RWPE1 (cell line): ENCODE measurements at regions not wholly inside any gene's neighbourhood (a gene's known extent, or its start where the extent isn't known, plus 50 kb on each side); places are given as distances from the start of the nearest gene placed in this dataset.

ENCODE experiments used
- CTCF ChIA-PET: fragments of 350-600 bp; sonication (Branson Sonifier 250); formaldehyde crosslinking; extraction: SDS; loops from one replicate; lab custom pipeline; 2021; lab: Yijun Ruan, JAX
- POLR2A ChIA-PET: fragments of 400-600 bp; formaldehyde crosslinking; extraction: SDS; loops from one replicate; lab custom pipeline; 2020; ENCODE audit warnings: antibody characterized with exemption; ENCODE audit not compliant: low non-redundant PET; lab: Yijun Ruan, JAX
- DNase-seq: peaks from one replicate; pipeline ENCODE4 v3.0.0; 2012; ENCODE audit warnings: low spot score
- H3K27ac ChIP-seq: fragments of 450-650 bp; 2 replicates; pipeline ENCODE4 v1.5.1; 2017
- CTCF ChIP-seq: fragments of 450-650 bp; conservative IDR thresholded peaks from 2 replicates; pipeline ENCODE4 v1.5.1; 2017; ENCODE audit warnings: low read depth, mild to moderate bottlenecking

GRCh38 chr2:228840113-228840742 lies 430.9 kb downstream of the PID1 start:
- no peak for DNase-seq
- CTCF ChIA-PET, result no interaction called here
- H3K27ac ChIP-seq, result no peak overlapping the region
- TF ChIP-seq CTCF, result no peak
- POLR2A ChIA-PET, result no interaction called here

- ChIA-PET POLR2A (no interaction called here), CTCF (no interaction called here)
- H3K27ac ChIP-seq, result no peak overlapping the region
- no peak for TF ChIP-seq CTCF
- no peak for DNase-seq
Observed at GRCh38 chr2:228839421-228839876, 431.6 kb downstream of the PID1 start.

GRCh38 chr2:228838819-228839218 lies 432.3 kb downstream of the PID1 start:
- DNase-seq, result no peak
- TF ChIP-seq CTCF, result no peak
- no peak overlapping the region for H3K27ac ChIP-seq
- CTCF ChIA-PET, result no interaction called here
- POLR2A ChIA-PET, result no interaction called here

- POLR2A ChIA-PET, result no interaction called here
- H3K27ac ChIP-seq, result no peak overlapping the region
- CTCF ChIA-PET, result no interaction called here
- DNase-seq, result no peak
- no peak for TF ChIP-seq CTCF
Observed at GRCh38 chr2:228828397-228828796, 442.7 kb downstream of the PID1 start.

GRCh38 chr2:228827056-228827700 lies 443.9 kb downstream of the PID1 start:
- CTCF ChIA-PET, result no interaction called here
- no peak overlapping the region for H3K27ac ChIP-seq
- TF ChIP-seq CTCF, result no peak
- POLR2A ChIA-PET, result no interaction called here
- DNase-seq, result no peak

- no peak for TF ChIP-seq CTCF
- POLR2A ChIA-PET, result no interaction called here
- no peak overlapping the region for H3K27ac ChIP-seq
- no peak for DNase-seq
- CTCF ChIA-PET, result no interaction called here
Observed at GRCh38 chr2:228819701-228820100, 451.4 kb downstream of the PID1 start.
